ENCODE measurements at regions not wholly inside any gene's neighbourhood (a gene's known extent, or its start where the extent isn't known, plus 50 kb on each side); places are given as distances from the start of the nearest gene placed in this dataset.

DNA sequence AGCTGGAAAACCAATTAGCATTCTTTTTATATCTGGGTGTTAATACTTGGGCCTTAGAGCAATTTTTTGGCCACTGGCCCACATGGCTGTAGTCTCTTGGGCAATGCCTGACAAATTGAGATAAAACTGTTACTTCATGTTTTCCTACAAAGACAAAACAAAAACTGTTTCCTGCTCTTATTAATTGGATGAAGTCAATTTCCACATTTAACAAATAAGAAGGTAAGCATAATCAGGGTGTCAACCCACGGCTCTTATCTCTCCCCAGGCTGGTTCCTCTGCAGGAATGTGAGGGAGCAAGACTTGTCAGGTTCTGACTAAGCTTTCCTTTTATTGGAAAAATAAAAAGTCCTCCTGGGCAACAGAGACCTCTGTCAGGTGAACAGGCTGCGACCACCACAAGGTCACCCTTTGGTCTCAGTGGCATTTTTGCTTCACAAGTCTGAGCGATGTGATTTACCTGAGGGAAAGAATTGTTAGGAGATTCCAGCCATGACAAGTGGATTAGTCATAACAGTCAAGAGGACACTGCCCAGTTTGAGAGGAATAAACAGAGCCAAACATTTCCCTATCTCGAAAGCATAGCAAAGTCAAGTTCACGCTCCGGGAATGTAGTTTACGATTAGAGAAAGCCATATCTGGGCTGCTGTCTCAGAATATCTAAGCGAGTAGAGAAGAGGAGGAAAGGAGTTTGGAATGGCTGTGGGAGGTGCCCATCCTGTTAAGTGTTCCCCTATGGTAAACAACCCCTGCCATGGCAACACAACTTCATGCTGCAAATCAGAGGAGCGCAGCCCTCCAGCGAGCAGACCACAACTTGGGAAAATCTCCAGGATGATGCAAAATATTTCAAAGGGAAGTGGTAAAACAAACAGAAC lies 144.4 kb downstream of the TES start:
- peak; percentile 31 for DNase-seq
- Mint-ChIP-seq H3K9me3 (peaks cover 7% of the 10 kb centered on the region), H3K36me3 (ENCODE audit: low read depth) (no peaks in the 10 kb centered on the region), H3K27ac (peak overlapping the region; percentile 69), H3K4me1 (peaks cover 50% of the 10 kb centered on the region), H3K4me3 (peak overlapping the region; percentile 72), H3K27me3 (ENCODE audit: low read depth, poor library complexity) (peaks cover 8% of the 10 kb centered on the region)
- TF ChIP-seq, protein P1, sequence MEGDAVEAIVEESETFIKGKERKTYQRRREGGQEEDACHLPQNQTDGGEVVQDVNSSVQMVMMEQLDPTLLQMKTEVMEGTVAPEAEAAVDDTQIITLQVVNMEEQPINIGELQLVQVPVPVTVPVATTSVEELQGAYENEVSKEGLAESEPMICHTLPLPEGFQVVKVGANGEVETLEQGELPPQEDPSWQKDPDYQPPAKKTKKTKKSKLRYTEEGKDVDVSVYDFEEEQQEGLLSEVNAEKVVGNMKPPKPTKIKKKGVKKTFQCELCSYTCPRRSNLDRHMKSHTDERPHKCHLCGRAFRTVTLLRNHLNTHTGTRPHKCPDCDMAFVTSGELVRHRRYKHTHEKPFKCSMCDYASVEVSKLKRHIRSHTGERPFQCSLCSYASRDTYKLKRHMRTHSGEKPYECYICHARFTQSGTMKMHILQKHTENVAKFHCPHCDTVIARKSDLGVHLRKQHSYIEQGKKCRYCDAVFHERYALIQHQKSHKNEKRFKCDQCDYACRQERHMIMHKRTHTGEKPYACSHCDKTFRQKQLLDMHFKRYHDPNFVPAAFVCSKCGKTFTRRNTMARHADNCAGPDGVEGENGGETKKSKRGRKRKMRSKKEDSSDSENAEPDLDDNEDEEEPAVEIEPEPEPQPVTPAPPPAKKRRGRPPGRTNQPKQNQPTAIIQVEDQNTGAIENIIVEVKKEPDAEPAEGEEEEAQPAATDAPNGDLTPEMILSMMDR (IDR thresholded peaks at IDR 0.05): no peak

DNA sequence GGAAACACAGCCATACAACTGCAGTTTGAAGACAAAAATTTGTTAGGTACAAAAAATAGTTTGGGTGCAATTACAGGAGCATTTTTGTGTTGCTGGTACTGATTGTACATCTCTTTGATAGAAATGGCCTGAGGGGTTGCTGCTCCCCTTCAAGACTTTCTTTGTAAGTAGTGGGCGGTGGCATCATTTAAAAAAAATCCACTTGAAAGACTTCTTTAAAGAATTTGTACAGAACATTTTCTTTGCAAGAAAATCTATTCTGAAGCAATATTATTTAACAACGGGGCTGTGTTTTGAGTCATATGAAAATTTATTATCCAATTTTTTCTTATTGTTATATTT lies 144.1 kb upstream of the CAV2 start:
- Mint-ChIP-seq H3K9me3 (peaks cover 7% of the 10 kb centered on the region), H3K27me3 (ENCODE audit: low read depth, poor library complexity) (peaks cover 8% of the 10 kb centered on the region), H3K4me1 (peaks cover 50% of the 10 kb centered on the region), H3K36me3 (ENCODE audit: low read depth) (no peaks in the 10 kb centered on the region), H3K27ac (peak overlapping the region; percentile 69), H3K4me3 (peak overlapping the region; percentile 72)
- no peak for DNase-seq
- TF ChIP-seq, protein P1 (IDR thresholded peaks at IDR 0.05): no peak

DNA sequence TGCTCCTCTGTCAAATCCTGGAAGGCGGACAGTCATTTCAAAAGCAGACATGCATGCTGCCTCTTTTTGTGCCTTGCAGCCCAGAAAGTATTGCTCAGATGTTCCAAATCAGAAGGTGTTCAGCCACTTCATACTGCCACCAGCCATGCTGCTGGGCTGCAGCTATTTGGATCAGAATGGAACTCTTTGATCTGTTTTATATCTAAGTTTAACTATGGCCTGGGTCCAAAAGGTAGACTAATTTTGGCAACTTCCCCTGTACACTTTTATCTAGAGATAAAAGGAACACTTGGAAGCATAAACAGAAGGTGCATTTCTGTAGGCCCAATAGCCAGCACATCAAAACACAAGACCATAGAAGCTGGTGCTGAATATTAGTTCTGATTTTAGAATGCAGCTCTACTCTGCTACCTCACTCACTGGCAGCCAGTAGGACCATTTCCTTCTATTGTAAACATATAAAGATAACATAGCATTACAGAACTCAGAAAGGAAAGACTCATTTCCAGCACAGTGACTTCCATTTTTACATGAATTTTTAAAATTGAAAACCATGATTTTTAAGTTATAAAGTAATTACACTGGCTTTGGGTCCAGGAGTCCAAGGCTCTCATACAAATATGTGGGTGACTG lies 143.1 kb upstream of the CAV2 start:
- Mint-ChIP-seq H3K4me3 (no peak overlapping the region), H3K4me1 (peaks cover 50% of the 10 kb centered on the region), H3K27ac (no peak overlapping the region)

DNA sequence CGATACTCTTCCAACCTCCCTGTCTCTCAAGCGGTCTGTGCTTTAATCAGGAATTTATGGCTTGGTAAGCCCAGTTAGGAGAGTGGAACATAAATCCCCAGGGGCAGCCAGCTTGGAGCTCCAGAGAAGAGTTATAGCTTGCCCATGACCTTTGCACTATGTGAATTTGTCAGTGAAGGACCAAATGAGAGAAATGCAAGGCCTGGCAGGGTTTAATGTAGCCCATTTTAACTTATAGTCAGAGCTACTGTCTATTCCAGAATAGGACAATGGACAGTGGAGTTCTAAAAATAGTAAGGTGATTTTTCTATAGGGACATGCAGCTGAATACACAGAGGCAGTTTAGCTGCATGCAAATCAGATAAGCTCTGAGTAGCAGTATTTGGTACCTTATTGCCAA lies 142.6 kb upstream of the CAV2 start:
- peak; percentile 73 for DNase-seq
- Mint-ChIP-seq H3K27ac (peak overlapping the region; percentile 29), H3K36me3 (ENCODE audit: low read depth) (no peaks in the 10 kb centered on the region), H3K4me1 (peaks cover 50% of the 10 kb centered on the region), H3K27me3 (ENCODE audit: low read depth, poor library complexity) (peaks cover 8% of the 10 kb centered on the region), H3K9me3 (peaks cover 11% of the 10 kb centered on the region), H3K4me3 (no peak overlapping the region)
- TF ChIP-seq, protein P1 (IDR thresholded peaks at IDR 0.05): no peak

More for the DNA sequence above, 143.1 kb upstream of the CAV2 start:
- Mint-ChIP-seq H3K27me3 (ENCODE audit: low read depth, poor library complexity) (peaks cover 8% of the 10 kb centered on the region), H3K36me3 (ENCODE audit: low read depth) (no peaks in the 10 kb centered on the region), H3K9me3 (peaks cover 11% of the 10 kb centered on the region)
- TF ChIP-seq, protein P1 (IDR thresholded peaks at IDR 0.05): no peak
- DNase-seq: no peak

DNA sequence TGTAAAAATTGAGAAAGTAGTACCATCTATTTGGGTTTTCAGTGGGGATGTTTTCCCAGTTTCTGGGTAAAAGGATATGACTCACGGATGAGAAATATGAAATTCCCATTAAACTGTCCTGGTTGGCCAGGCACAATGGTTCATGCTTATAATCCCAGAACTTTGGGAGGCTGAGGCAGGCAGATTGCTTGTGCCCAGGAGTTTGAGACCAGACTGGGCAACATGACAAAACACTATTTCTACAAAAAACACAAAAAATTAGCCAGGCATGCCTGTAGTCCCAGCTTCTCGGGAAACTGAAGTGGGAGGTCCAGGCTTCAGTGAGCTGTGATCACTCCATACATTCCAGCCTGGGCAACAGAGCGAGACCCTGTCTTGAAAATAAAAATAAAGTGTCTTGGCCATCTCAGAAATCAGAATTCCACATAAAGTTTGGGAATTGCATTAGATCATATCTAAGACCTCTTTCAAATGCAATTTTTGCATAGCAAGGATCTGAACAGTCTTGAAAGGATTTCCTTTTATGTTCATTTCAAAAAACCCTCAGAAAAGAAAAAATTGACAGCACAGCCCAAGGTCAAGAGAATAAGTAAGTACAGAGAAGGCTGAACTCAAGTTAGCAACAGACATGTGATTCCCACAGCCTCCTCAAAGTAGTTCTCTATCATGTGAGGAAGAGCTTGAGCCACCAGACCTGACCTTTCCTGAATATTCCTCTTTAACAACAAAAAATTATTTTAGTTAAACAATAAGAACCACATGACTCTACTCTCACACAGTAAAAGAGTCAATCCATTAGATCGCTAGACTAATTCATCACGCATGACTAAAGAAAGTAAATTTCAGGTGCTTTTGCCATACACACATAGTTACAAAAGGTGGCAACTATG lies 141.5 kb upstream of the CAV2 start:
- Mint-ChIP-seq H3K27me3 (ENCODE audit: low read depth, poor library complexity) (peaks cover 5% of the 10 kb centered on the region), H3K27ac (peak overlapping the region; percentile 46), H3K36me3 (ENCODE audit: low read depth) (no peaks in the 10 kb centered on the region), H3K9me3 (peaks cover 11% of the 10 kb centered on the region), H3K4me3 (no peak overlapping the region), H3K4me1 (peaks cover 50% of the 10 kb centered on the region)
- peak; percentile 18 for DNase-seq
- TF ChIP-seq, protein P1 (IDR thresholded peaks at IDR 0.05): no peak

All from nephron progenitor cell (in vitro differentiated cells).